ENCODE measurements at regions not wholly inside any gene's neighbourhood (a gene's known extent, or its start where the extent isn't known, plus 50 kb on each side); places are given as distances from the start of the nearest gene placed in this dataset.

DNA sequence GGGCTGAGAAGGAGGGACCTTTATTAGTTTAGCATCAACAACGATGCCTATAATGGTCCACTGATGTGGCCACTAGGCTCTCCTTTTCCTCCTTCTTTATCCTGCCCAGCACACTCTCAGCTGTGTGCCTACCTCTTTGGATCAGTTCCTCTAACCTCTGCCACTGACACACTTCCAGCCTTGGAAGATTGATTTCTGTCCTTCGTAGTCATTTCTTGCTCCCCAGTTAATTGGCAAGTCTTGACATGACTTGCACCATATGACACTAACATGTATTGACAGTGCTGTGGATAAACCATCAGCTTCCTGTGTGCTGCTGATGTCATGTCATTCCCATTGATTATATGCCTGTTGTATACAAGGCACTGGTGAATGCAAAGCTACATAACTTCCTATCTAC, 90.2 kb upstream of the PLEKHG7 start:
- no peaks in the 10 kb centered on the region for H3K4me1 ChIP-seq (ENCODE audit: control insufficient read depth, low read depth, low read length)

DNA sequence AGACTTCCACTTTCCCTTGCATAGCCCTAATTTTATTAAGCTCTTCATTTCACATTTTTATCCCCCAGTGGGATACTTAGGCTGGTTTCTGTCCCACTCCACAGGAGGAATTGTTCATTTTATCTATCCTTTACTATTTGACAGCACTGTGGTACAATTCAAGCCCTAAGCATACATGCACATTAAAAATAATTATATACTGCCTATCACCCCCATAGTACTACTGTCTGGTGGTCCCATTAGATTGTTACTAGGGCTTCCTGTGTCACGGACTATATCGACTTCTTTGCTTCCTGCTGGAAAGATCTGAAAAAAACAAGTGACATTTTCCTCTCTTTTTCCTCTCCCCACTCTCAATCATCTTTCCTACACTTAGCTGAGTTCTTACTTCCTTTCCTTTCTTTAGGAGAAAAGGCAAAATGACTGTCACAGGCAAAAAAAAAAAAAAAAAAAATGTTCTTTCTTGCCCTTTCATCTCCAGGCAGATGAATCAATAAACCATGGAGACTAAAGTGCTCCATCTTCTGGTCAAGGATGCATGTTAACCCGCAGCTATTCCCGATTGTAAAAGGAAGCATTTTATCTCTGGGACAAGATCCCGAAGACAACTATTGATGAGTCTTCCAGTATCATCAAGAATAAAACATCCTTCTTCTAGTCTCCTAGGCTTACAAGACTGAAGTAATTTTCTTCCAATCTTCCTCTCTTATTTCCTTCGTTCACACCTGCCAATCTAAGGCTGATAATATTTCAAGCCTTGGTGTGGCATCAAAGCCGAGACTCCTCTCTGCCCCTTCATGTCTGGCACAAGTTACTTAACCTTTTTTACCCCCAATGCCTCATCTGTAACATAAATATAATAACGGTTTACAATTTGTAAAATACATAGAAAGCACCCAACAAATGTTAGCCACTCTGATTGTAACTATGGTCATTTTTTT, 94.4 kb upstream of the PLEKHG7 start:
- peak; percentile 70 for DNase-seq
- H3K4me3 ChIP-seq (ENCODE audit: low read length): no peak overlapping the region
- no CpG with 5 or more reads among the region's 8 CpGs for WGBS (ENCODE audit: extremely low coverage, insufficient coverage, low lambda C conversion rate)

More for the DNA sequence above, 90.2 kb upstream of the PLEKHG7 start:
- no peaks in the 10 kb centered on the region for H3K79me2 ChIP-seq (ENCODE audit: control insufficient read depth, insufficient read depth, low read length)
- no peak overlapping the region for H3K9ac ChIP-seq (ENCODE audit: low read length)
- H2BK15ac ChIP-seq (replicated peaks; ENCODE audit: low read depth): no peak overlapping the region
- no peak overlapping the region for H2AK5ac ChIP-seq (ENCODE audit: low read length)
- no peak overlapping the region for H3K27ac ChIP-seq (ENCODE audit: low read depth, low read length)
- no peak overlapping the region for H3K4ac ChIP-seq (ENCODE audit: low read depth, low read length)
- DNase-seq: no peak
- no peak overlapping the region for H3K18ac ChIP-seq (ENCODE audit: low read length)
- H2BK5ac ChIP-seq (ENCODE audit: low read length): no peak overlapping the region
- H3K79me1 ChIP-seq (ENCODE audit: low read length): no peaks in the 10 kb centered on the region
- H3K56ac ChIP-seq (ENCODE audit: low read length): no peak overlapping the region
- WGBS (ENCODE audit: extremely low coverage, insufficient coverage, low lambda C conversion rate): no CpG with 5 or more reads among the region's 2 CpGs
- H3K4me3 ChIP-seq (ENCODE audit: low read length): no peak overlapping the region
- no peaks in the 10 kb centered on the region for H3K27me3 ChIP-seq (ENCODE audit: insufficient read depth, low read length, poor library complexity)
- H4K5ac ChIP-seq (ENCODE audit: low read length): no peak overlapping the region
- no peaks in the 10 kb centered on the region for H3K36me3 ChIP-seq (ENCODE audit: control insufficient read depth, insufficient read depth, low read length)
- H3K23ac ChIP-seq (ENCODE audit: low read length): no peak overlapping the region
- no peak overlapping the region for H4K8ac ChIP-seq (ENCODE audit: low read depth, low read length)
- no peak overlapping the region for H3K4me2 ChIP-seq (ENCODE audit: low read length)
- no peak overlapping the region for H2BK120ac ChIP-seq (ENCODE audit: low read depth, low read length)

DNA sequence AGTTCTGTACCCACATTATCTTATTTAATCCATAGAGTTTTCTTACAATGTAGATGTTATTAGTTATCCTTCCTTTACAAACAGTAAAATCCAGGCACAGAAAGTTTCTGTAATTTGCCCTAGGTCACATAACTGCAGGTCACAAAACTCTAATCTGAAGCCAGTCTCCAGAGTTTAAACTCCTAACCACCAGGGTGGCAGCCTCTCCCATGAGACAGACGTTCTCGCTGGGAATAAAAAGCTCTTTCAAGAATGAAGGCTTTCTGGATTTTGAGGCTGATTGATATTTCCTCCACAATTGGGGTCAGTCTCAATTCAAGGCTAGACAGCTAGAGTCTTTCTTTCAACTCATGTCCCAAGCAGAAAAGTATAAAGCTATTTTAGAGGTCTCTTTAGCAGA, 95.8 kb upstream of the PLEKHG7 start:
- no peak overlapping the region for H2BK120ac ChIP-seq (ENCODE audit: low read depth, low read length)
- no peaks in the 10 kb centered on the region for H3K36me3 ChIP-seq (ENCODE audit: control insufficient read depth, insufficient read depth, low read length)
- no peak overlapping the region for H4K8ac ChIP-seq (ENCODE audit: low read depth, low read length)
- no peak overlapping the region for H3K4me2 ChIP-seq (ENCODE audit: low read length)
- no CpG with 5 or more reads among the region's 2 CpGs for WGBS (ENCODE audit: extremely low coverage, insufficient coverage, low lambda C conversion rate)
- no peaks in the 10 kb centered on the region for H3K79me1 ChIP-seq (ENCODE audit: low read length)
- H2BK5ac ChIP-seq (ENCODE audit: low read length): no peak overlapping the region
- H3K27ac ChIP-seq (ENCODE audit: low read depth, low read length): no peak overlapping the region
- H4K5ac ChIP-seq (ENCODE audit: low read length): no peak overlapping the region
- no peaks in the 10 kb centered on the region for H3K79me2 ChIP-seq (ENCODE audit: control insufficient read depth, insufficient read depth, low read length)
- H3K9ac ChIP-seq (ENCODE audit: low read length): no peak overlapping the region
- H2AK5ac ChIP-seq (ENCODE audit: low read length): no peak overlapping the region
- no peak overlapping the region for H3K56ac ChIP-seq (ENCODE audit: low read length)
- DNase-seq: no peak
- no peak overlapping the region for H3K4ac ChIP-seq (ENCODE audit: low read depth, low read length)
- no peak overlapping the region for H3K23ac ChIP-seq (ENCODE audit: low read length)
- no peak overlapping the region for H2BK15ac ChIP-seq (replicated peaks; ENCODE audit: low read depth)
- no peaks in the 10 kb centered on the region for H3K4me1 ChIP-seq (ENCODE audit: control insufficient read depth, low read depth, low read length)
- H3K27me3 ChIP-seq (ENCODE audit: insufficient read depth, low read length, poor library complexity): no peaks in the 10 kb centered on the region
- H3K18ac ChIP-seq (ENCODE audit: low read length): no peak overlapping the region
- H3K4me3 ChIP-seq (ENCODE audit: low read length): no peak overlapping the region

More for the DNA sequence above, 94.4 kb upstream of the PLEKHG7 start:
- Histone ChIP-seq H3K4me1 (ENCODE audit: control insufficient read depth, low read depth, low read length) (no peaks in the 10 kb centered on the region), H2AK5ac (ENCODE audit: low read length) (no peak overlapping the region), H2BK15ac (replicated peaks; ENCODE audit: low read depth) (no peak overlapping the region), H3K27me3 (ENCODE audit: insufficient read depth, low read length, poor library complexity) (no peaks in the 10 kb centered on the region), H4K5ac (ENCODE audit: low read length) (no peak overlapping the region), H3K56ac (ENCODE audit: low read length) (no peak overlapping the region), H3K36me3 (ENCODE audit: control insufficient read depth, insufficient read depth, low read length) (no peaks in the 10 kb centered on the region), H4K8ac (ENCODE audit: low read depth, low read length) (no peak overlapping the region), H3K4me2 (ENCODE audit: low read length) (no peak overlapping the region), H2BK120ac (ENCODE audit: low read depth, low read length) (peak overlapping the region; percentile 61), H3K9ac (ENCODE audit: low read length) (no peak overlapping the region), H2BK5ac (ENCODE audit: low read length) (no peak overlapping the region), H3K79me2 (ENCODE audit: control insufficient read depth, insufficient read depth, low read length) (no peaks in the 10 kb centered on the region), H3K18ac (ENCODE audit: low read length) (no peak overlapping the region), H3K27ac (ENCODE audit: low read depth, low read length) (no peak overlapping the region), H3K23ac (ENCODE audit: low read length) (no peak overlapping the region), H3K79me1 (ENCODE audit: low read length) (no peaks in the 10 kb centered on the region), H3K4ac (ENCODE audit: low read depth, low read length) (no peak overlapping the region)

DNA sequence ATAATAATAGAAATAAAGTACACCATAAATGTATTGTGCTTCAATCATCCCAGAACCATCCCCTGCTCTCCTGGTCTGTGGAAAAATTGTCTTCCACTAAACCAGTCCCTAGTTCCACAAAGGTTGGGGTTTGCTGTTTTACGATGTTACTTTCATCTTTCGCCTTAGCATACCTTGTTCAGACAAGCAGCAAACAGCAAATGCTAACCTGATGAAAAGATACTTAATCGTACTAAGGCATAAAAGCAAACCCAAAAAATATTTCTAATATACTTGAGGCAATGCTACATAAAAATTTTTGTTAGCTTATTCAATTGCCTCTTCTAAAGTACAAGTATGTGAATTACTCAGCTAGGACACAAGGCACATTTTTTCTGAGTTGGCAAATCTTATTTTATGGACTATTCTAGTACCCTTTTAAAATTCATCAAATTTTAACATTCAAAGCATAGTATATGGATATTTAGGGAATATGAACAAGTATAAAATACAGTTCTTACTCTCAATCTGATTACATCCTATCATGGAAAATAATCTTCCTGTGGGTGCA, 97.1 kb upstream of the PLEKHG7 start:
- no peaks in the 10 kb centered on the region for H3K36me3 ChIP-seq (ENCODE audit: control insufficient read depth, insufficient read depth, low read length)
- no peak overlapping the region for H3K18ac ChIP-seq (ENCODE audit: low read length)
- no peaks in the 10 kb centered on the region for H3K4me1 ChIP-seq (ENCODE audit: control insufficient read depth, low read depth, low read length)
- WGBS (ENCODE audit: extremely low coverage, insufficient coverage, low lambda C conversion rate): no CpG with 5 or more reads among the region's 3 CpGs
- no peak overlapping the region for H2AK5ac ChIP-seq (ENCODE audit: low read length)
- H3K4ac ChIP-seq (ENCODE audit: low read depth, low read length): no peak overlapping the region
- no peak overlapping the region for H3K4me2 ChIP-seq (ENCODE audit: low read length)
- H3K4me3 ChIP-seq (ENCODE audit: low read length): no peak overlapping the region
- H3K23ac ChIP-seq (ENCODE audit: low read length): no peak overlapping the region
- H3K79me1 ChIP-seq (ENCODE audit: low read length): no peaks in the 10 kb centered on the region
- H2BK120ac ChIP-seq (ENCODE audit: low read depth, low read length): no peak overlapping the region
- no peaks in the 10 kb centered on the region for H3K79me2 ChIP-seq (ENCODE audit: control insufficient read depth, insufficient read depth, low read length)
- H4K5ac ChIP-seq (ENCODE audit: low read length): no peak overlapping the region
- H3K27ac ChIP-seq (ENCODE audit: low read depth, low read length): no peak overlapping the region
- H4K8ac ChIP-seq (ENCODE audit: low read depth, low read length): no peak overlapping the region
- H3K27me3 ChIP-seq (ENCODE audit: insufficient read depth, low read length, poor library complexity): no peaks in the 10 kb centered on the region
- no peak overlapping the region for H3K56ac ChIP-seq (ENCODE audit: low read length)
- no peak for DNase-seq
- no peak overlapping the region for H2BK15ac ChIP-seq (replicated peaks; ENCODE audit: low read depth)
- H2BK5ac ChIP-seq (ENCODE audit: low read length): no peak overlapping the region
- H3K9ac ChIP-seq (ENCODE audit: low read length): no peak overlapping the region

DNA sequence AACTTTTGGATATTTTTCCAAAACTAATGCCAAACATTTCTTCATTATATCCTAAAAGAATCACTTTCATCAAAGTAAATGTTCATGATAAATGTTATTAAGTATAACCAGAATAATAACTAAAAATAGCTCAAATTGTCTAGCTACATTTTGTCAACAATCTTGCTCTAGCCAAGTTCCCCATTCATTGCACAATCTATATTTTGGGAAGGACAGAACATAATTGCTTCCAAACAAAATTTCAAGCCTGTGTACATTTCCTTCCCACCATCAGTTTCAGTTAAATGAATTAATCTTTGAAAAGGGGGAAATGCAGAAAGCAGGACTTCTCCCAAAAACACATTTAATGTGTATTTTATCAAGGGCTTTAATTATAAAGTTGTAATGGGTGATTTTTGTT, 98.0 kb upstream of the PLEKHG7 start:
- Histone ChIP-seq H3K9ac (ENCODE audit: low read length) (no peak overlapping the region), H3K4me1 (ENCODE audit: control insufficient read depth, low read depth, low read length) (no peaks in the 10 kb centered on the region), H3K27me3 (ENCODE audit: insufficient read depth, low read length, poor library complexity) (no peaks in the 10 kb centered on the region), H3K4ac (ENCODE audit: low read depth, low read length) (no peak overlapping the region), H3K18ac (ENCODE audit: low read length) (no peak overlapping the region), H2BK120ac (ENCODE audit: low read depth, low read length) (no peak overlapping the region), H4K8ac (ENCODE audit: low read depth, low read length) (no peak overlapping the region), H3K27ac (ENCODE audit: low read depth, low read length) (no peak overlapping the region), H3K79me1 (ENCODE audit: low read length) (no peaks in the 10 kb centered on the region), H3K56ac (ENCODE audit: low read length) (no peak overlapping the region), H2BK5ac (ENCODE audit: low read length) (no peak overlapping the region), H3K4me3 (ENCODE audit: low read length) (no peak overlapping the region), H3K4me2 (ENCODE audit: low read length) (no peak overlapping the region), H4K5ac (ENCODE audit: low read length) (no peak overlapping the region), H3K23ac (ENCODE audit: low read length) (no peak overlapping the region), H3K36me3 (ENCODE audit: control insufficient read depth, insufficient read depth, low read length) (no peaks in the 10 kb centered on the region), H3K79me2 (ENCODE audit: control insufficient read depth, insufficient read depth, low read length) (no peaks in the 10 kb centered on the region), H2AK5ac (ENCODE audit: low read length) (no peak overlapping the region), H2BK15ac (replicated peaks; ENCODE audit: low read depth) (no peak overlapping the region)
- DNase-seq: no peak
